Left ventricle myocardium superior (tissue), 1 donor: ENCODE measurements at regions not wholly inside any gene's neighbourhood (a gene's known extent, or its start where the extent isn't known, plus 50 kb on each side); places are given as distances from the start of the nearest gene placed in this dataset.

Source experiments
- ATAC-seq: fragments of 200-7000 bp; cut with Tn5 transposase; one replicate; pipeline ENCODE4 v1.9.1; 2020; ENCODE audit warnings: mild to moderate bottlenecking, moderate library complexity
- DNase-seq: peaks from one replicate; pipeline ENCODE4 v3.0.0-alpha.2; 2020
- intact Hi-C: fragments of 100-400 bp; cut with micrococcal nuclease; formaldehyde crosslinking; loops from one replicate; pipeline ENCODE4 v1.11.0; 2022
- donor health status: DM: no; HTN: yes; CAD: no; lungs with severe emphysema.

DNA sequence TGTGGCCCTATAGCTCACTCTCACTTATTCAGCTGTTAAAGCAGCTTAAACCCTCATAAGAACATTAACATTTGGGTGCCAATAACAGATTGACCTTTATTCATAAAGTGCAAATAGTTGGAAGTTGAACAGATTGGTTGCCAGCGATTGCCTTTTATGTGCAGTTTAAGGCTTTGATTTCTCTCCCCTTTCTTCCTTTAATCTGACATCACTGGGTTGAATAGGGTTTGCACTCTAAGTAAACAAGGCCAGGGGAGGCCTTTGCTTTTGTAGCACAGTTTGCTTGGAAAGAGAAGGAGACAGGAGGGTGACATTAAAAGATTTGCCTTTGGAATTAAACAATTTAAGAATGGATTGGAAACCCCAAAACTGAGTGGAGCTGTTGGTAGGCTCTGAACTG is 114.3 kb downstream of the NKX6-1 start:
- intact Hi-C loops: no loop called here
- ATAC-seq (no peak), DNase-seq (no peak)

DNA sequence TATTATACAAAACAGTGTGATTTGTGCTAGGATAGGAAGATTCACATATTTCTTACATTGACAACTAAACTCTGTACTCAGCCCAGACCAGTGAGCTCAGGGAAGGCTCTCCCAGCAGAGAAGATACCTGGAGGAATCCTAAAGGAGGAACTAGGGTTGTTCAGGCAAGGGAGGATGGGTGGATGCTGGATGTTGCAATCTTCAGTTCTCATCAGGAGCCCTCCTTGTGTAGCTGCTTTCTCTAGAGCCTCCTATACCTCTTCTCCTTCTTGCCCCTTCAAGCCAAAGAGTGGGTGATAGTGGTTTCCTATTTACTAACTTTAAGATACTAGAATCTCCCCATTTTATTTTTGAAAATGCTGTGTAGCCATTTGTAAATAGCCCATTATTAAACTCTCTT is 117.3 kb downstream of the NKX6-1 start:
- DNase-seq: no peak
- no peak for ATAC-seq
- intact Hi-C loops: no loop called here

DNA sequence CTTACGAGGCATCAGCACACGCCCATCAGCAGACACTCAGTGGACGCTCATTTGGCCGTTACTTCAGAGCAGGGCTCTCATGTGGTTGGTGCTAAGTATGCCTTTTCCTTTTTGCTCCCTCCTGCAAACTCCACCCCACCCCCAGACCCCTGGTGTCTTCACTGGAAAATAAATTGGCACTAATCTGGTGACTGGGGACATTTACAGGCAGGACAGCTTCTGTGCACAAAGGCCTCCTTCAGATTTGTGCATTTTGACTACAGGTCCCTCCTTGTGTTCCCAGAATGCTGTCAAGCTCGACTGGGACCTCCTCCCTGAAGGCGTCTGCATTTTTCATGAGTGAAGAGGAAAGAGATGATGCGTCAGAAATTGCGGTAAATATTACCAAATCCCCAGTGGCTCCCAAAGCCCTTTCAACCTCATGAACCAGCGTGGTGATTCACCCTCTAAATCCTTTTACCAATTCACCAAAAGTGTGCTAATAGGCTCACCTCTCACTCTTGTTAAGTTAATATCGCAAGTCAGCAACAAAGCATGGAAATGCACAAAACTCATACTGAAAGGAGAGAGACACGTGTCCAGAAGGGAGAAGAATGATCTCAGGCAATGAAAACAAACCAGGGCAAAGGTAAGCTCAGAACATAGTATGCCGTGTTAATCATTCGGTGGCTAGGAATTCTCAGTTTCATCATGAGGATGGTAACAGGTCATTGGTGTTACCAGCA is 119.0 kb downstream of the NKX6-1 start:
- intact Hi-C loops: no loop called here
- no peak for DNase-seq
- ATAC-seq: no peak

DNA sequence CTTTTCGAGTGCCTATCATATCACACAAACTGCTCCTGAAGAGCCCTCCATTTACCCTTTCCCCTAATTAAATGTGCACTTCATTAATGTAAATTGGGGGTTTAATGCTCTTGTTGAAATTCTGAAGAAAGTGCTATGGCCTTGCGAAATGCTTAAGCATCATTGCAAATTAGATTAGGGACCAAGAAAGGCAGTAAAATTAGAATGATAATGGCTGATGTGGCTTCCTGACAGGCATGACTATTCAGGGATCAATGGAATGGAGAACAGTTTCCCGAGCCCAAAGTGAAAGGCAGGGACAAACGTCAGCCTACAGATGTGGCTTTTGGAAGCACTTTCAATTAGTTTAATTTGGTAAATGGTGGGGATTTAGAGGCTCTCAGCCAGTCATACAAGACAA is 120.1 kb downstream of the NKX6-1 start:
- DNase-seq (no peak), ATAC-seq (no peak)
- intact Hi-C loops: no loop called here

DNA sequence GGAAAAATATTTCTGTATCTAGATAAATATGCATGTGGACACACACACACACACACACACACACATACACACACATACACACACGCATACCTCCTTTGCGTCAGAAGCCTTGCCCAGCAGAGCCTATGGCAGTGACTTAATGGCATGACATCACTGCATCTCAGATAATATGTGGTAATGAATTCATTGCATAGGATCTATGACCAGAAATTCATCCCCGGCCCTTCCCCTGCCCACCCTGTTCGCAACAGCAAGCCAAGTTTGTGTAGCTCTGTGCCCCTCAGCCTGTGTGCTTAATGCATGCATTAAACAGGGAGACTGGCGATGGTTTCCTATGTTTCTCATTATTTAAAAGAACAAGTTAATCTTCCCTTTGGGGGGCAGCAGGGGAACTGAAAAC is 120.7 kb downstream of the NKX6-1 start:
- ATAC-seq (no peak), DNase-seq (no peak)
- intact Hi-C loops: no loop called here

DNA sequence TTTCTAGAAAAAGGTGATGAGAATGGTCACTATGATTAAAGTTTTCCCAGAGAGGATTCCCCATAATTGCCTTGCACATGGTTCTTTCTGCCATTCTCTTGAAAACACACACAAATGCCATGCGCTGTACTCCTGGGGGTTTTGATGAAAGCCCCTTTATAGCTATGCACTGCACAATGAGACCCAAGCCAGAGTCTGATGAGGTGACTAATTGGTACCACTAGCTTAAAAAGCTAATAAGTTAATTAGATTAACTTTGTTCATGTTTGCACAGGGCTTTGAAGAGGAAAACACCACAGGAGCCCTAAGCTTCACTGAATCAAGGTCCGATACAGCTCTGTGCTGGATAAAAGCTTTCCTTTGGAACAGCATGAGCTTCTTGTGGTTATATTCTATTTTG is 132.2 kb downstream of the NKX6-1 start:
- ATAC-seq (no peak), DNase-seq (no peak)
- intact Hi-C loops: no loop called here

DNA sequence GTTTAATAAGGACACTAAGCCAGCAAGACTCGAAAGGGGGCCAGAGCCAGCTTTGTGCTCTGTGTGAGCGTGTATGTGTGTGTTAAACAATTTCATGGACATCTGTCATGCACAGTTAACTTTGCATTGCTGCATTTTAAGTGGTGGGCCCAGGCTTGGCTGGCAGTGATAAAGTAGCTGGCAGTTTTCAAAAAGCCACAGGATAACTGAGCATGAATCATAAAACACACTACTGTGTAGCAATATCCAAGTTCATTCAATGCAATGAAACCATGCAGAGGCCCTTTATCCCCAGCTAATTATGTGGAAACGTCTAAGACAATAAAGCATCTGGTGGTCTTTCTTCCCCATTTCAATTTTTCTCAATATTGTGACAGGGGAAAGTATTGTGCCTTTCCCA is 132.9 kb downstream of the NKX6-1 start:
- intact Hi-C loops: no loop called here
- DNase-seq (no peak), ATAC-seq (no peak)

DNA sequence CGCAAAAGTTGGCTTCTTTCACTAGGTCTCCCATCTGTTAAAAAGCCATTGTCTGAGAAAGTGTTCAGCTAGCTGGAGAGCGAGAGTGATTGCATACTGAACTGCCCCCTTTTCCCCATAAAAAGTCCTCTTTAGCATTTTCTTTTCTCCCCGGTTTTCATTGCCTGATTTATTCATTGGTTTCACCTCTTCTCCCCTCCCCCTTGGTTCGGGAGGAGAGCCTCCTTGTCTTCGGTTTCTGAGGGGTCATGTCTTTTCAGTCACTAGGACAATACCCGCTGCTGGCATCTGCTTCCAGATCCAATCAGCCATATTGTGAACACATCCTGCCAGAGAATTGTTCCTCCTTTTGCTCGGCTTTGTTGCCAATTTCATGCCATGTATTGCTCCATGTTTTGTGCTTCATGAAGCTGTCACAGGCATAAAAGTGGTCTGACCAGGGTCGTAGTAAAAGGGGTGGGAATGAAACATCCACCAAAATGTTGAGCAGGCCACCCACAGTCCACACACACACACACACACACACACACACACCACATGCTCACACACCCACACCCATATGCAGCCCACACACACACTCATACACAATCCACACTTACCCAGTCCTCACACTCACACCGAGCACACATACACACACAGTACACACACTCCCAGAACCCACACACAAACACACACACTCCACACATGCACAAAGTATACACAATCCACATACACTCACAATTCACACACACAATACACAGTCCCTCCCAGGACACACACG is 136.0 kb downstream of the NKX6-1 start:
- intact Hi-C loops: no loop called here
- no peak for ATAC-seq
- DNase-seq: no peak

DNA sequence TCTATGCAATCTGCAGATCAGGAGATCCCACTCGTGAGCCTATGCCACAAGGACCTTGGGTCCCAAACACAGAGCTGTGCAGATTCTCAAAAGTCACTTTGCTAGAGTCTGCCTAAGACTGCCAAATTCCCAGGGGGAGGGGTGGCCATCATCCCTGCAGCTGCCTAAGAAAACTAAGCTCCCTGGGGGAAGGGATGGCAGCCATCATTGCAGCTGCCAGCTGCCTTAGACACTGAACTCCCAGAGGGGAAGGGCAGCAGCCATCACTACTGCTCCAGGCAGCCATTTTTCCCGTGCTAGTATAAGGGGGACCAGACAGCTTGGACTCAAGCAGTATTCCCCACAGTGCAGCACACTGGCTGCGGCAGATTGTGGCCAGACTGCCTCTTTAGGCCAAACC is 156.9 kb downstream of the NKX6-1 start:
- no peak for ATAC-seq
- no peak for DNase-seq
- intact Hi-C loops: no loop called here

DNA sequence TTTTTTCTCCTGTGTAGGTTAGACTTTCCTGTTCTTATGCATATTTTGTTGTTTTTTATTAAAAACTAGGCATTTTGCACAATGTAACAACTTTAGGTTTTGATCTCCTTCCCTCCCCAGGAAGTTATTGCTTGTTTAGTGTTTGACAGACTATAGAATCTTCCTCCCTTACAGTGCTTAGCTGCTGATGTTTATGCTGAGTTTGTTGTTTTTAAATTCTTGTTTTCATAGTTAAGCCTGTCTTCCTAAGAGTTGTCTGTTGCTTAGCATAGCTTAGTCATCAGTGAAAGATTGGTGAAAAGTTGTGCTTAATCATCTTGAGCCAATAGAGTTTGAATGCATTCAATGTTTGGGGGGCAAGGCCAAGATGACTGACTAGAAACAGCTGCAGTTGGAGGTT is 157.5 kb downstream of the NKX6-1 start:
- intact Hi-C loops: no loop called here
- ATAC-seq (no peak), DNase-seq (no peak)

DNA sequence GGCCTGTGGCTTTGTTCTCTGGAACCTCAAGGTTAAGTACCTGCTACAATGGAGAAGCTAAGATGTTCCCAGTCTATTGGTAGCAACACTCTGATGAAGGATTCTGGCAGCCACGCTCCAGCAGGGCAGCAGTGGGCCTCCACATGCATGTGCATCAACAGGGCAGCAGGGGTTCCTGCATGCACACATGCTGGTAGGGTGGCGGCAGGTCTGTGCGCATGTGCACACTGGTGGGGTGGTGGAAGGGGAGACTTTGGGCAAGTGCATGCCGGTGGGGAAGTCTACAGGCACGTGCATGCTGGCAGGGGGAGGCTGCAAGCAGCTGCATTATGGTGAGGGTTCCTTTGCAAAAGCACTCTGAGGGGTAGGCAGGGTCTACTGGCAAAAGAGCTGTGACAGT is 160.7 kb downstream of the NKX6-1 start:
- DNase-seq: no peak
- intact Hi-C loops: no loop called here
- no peak for ATAC-seq

DNA sequence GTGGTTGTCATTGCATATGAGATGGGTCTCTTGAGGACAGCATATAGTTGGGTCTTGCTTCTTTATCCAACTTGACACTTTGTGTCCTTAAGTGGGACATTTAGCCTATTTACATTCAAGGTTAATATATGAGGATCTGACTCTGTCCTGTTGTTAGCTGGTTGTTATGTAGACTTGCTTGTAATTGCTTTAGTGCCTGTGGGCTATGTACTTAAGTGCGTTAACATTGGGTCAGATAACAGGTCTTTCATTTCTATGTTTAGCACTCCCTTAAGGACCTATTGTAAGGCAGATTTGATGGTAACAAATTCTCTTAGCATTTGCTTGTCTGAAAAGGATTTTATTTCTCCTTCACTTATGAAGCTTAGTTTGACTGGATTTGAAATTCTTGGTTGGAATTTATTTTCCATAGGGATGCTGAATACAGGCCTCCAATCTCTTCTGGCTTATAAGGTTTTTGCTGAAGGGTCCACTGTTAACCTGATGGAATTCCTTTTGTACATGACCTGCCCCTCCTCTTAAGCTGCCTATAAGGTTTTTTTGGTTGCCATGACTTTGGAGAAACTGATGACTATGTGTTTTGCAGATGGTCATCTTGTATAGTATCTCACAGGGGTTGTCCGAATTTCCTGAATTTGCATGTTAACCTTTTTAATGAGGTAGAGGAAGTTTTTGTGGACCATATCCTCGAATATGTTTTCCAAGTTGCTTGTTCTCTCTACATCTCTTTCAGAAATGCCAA is 162.0 kb downstream of the NKX6-1 start:
- no peak for DNase-seq
- intact Hi-C loops: no loop called here
- no peak for ATAC-seq

DNA sequence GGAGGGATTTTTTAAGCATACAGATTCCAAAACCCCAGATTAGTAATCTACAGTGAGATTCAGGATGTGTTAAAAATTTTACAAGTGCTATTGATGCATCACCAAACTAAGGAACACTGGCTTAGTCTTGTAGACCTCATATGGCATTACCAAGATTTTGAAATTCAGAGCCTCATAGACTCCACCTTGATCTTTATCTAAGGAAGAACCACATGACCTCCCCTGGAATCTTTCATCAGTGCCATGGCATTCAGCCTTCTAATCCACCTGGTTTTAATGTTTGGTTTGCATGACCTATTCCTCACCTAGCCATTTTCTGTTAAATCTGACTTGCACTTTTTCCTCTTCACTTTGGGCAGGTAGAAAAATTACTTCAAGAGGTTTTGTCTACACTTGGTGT is 171.6 kb downstream of the NKX6-1 start:
- ATAC-seq: no peak
- intact Hi-C loops: no loop called here
- DNase-seq: no peak

DNA sequence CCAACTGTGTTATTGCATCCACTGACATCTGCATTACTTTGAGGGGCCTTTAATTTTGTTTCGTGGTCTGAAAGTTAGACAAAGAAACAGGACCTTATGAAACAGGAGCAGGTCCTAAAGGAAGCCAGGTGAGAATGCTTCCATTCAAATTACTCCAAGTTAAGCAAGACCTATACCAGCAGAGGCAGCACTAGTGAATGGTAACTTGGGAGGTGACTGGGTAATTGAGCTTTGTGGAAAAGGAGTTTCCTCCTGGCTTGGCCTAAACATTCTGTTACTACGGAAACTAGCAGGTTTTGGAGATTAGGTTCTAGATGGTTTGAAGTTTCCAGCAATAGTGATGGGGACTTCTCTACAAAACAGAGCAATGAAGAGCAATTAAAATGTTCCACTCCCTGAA is 173.5 kb downstream of the NKX6-1 start:
- ATAC-seq (no peak), DNase-seq (no peak)
- intact Hi-C loops: no loop called here

DNA sequence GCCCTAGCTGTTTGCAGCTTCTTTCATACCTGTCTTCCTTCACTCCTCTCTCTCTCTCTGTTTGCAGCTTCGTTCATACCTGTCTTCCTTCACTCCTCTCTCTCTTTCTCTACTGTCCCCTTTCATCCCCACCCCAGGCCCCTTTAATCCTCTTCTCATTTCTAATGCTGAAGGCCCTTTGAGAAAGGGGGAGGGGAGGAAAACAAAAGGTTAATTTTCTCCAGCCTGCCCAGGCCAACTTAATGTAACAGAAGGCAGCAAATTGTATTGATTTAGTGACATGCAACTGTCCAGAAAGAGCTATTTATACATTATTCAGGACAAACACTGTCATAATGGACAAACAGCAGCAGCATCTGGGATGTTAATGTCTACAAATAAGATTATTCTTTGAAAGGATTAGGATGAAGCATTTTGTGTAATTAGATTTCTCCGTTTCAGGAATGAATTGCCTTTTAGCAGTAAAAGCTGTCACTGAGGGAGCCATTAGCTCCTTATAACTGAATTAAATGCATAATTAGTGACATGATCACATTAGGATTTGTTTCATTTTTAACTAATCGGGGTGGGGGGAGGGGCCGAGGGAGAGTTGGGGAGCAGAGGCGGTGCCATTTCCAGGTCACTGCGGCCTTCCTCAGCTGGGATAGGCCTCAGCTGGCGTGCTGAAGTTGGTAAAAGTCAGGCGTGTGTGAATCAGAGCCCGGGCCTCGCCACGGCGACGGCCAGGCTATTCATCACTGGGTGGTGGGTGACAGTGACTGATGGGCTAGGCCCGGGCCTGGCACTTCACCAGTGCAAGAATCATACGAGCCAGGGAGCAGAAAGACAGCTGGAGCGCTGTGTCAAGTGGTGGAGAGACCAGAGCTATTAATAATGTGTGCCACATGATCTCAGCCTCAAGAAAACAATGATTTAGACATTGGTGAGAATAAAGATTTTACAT is 174.5 kb downstream of the NKX6-1 start:
- ATAC-seq (no peak), DNase-seq (no peak)
- intact Hi-C loops: no loop called here

DNA sequence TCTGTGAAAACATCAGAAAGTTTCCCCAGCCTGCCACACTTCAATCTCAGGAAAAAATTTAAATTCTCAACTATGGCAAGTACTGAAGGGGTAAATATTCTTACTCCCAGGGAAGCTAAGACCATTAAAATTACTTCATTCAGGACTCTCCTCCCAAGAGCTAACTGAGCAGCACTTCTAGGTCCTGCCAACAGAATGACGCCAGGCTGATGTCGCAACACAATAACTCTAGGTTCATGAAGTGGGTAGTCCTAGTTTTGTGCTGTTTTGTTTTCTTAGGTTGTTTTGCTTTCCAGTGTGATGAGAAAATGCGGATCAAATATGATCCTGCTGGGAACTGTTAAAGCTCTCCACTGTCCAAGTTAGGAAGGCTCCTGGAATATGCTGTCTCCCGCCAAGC is 180.0 kb downstream of the NKX6-1 start:
- DNase-seq: no peak
- intact Hi-C loops: no loop called here
- peak; percentile 42 for ATAC-seq

DNA sequence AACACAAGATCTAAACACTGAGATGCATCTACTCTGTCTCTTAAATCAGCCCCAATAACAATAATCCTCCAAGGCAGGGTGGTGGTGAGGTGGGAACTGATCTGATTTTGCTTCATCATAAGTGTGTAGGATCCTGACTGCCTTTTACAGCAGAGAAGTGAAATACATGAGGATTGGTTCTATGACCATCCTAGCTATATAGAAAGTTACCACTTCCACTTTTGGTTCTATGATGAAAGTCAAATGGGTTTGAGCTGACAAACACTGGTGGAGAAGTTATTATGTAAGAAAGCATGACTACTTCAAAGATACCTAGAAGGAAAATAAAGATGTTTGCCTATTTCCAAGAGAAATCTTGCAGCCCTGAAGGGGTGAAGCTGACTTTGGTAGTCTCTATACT is 181.6 kb downstream of the NKX6-1 start:
- ATAC-seq (no peak), DNase-seq (no peak)
- intact Hi-C loops: no loop called here

DNA sequence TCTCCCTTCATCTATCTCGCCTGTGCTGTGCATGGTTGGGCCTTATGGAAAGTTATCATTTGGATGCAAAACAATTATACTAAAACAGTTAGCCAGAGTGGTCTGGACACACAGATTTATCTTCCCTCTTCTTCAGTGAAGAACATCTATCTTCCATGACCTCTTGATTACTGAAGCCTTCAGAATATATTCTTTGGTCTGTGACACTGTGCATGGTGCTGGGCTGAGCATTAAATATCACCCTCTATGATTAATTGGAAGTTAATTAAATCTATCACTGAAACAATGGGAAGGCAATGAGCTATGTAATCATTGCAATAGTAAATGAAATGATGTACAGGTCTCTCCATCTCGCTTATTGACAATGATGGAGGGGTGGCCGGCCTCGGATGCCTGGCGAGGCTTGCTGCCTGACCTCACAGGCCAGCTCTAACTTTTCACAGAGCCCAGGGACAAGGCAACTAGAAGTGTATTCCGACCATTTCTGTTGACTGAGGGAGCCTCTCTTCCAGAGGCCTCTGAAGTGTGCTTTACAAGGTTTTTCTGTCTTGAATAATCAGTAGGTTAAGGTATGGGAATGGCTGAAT is 186.6 kb downstream of the NKX6-1 start:
- intact Hi-C loops: no loop called here
- ATAC-seq (no peak), DNase-seq (no peak)

DNA sequence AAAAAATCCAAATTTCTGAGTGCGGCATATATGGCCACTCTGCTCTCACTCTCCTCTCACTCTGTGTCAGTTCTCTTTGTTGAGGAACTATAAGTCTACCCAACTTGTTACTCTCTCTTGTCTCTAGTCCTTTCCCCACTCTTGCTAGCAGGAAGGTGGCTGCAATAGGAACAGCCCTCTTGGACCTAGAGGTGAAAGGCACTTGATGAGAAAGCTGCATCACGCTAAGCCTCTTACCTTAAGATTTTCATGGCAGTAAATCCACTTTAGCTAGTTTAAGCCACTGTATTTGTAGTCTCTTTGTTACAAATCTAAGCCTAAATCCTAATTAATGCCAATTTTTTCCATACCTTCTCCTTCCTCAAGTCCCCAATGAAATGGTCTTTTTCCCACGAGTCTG is 189.9 kb downstream of the NKX6-1 start:
- intact Hi-C loops: no loop called here
- no peak for ATAC-seq
- no peak for DNase-seq
